ENCODE measurements at regions not wholly inside any gene's neighbourhood (a gene's known extent, or its start where the extent isn't known, plus 50 kb on each side); places are given as distances from the start of the nearest gene placed in this dataset.

- no peak for TF ChIP-seq EZH2 (IDR thresholded peaks at IDR 0.05)
- TF ChIP-seq CTCF (IDR thresholded peaks at IDR 0.05), result no peak
- TF ChIP-seq EZH2phosphoT487 (IDR thresholded peaks at IDR 0.05), result no peak
These were observed 107.7 kb upstream of the TMEM168 start for GRCh38 chr7:112897839-112898431.
